ENCODE measurements at regions not wholly inside any gene's neighbourhood (a gene's known extent, or its start where the extent isn't known, plus 50 kb on each side); places are given as distances from the start of the nearest gene placed in this dataset.
"Not testable (repeated sequence)": the region's sequence is repeated elsewhere in the genome, so short reads cannot be mapped to it uniquely, and the experiment has no call there.

DNA sequence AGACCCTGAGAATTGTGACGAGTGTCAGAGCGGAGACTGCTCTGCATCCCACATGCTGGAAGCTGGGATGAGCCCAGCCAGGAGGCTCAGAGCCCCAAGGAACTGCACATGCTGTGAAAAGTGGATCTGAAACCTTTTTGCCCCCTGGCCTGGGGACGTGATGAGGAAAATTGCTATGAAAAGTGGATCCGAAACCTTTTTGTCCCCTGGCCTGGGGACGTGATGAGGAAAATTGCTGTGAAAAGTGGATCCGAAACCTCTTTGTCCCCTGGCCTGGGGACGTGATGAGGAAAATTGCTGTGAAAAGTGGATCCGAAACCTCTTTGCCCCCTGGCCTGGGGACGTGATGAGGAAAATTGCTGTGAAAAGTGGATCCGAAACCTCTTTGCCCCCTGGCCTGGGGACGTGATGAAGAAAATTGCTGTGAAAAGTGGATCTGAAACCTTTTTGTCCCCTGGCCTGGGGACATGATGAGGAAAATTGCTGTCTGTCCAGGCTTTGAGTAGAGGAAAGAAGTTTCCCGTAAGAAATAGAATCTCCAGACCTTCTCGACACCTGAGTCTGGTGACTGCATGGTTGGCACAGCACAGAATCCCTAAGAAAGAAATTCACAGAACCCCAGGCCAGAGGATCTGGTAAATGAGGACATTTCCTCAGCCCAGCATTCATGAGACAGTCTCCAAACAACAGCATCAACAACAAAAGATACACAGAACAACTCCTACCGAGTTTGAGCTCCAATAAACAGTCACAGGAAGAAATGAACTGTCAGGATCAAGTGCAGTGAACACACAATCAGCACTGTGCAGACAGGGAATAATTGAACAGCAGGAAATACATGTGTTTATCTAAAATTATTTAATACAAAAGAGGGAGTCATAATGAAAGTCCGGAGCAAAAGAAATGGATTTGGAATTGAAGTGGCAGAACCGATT is 188.8 kb downstream of the LAT start:
- not testable (repeated sequence) for TF ChIP-seq POLR2A, POLR2AphosphoS5, EP300 (IDR thresholded peaks at IDR 0.05)
- TF ChIP-seq, protein P1, sequence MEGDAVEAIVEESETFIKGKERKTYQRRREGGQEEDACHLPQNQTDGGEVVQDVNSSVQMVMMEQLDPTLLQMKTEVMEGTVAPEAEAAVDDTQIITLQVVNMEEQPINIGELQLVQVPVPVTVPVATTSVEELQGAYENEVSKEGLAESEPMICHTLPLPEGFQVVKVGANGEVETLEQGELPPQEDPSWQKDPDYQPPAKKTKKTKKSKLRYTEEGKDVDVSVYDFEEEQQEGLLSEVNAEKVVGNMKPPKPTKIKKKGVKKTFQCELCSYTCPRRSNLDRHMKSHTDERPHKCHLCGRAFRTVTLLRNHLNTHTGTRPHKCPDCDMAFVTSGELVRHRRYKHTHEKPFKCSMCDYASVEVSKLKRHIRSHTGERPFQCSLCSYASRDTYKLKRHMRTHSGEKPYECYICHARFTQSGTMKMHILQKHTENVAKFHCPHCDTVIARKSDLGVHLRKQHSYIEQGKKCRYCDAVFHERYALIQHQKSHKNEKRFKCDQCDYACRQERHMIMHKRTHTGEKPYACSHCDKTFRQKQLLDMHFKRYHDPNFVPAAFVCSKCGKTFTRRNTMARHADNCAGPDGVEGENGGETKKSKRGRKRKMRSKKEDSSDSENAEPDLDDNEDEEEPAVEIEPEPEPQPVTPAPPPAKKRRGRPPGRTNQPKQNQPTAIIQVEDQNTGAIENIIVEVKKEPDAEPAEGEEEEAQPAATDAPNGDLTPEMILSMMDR (IDR thresholded peaks at IDR 0.05), result not testable (repeated sequence)

All from suprapubic skin (tissue), 4 donors.